Neural cell (in vitro differentiated cells): ENCODE measurements at regions not wholly inside any gene's neighbourhood (a gene's known extent, or its start where the extent isn't known, plus 50 kb on each side); places are given as distances from the start of the nearest gene placed in this dataset.

Experiments used
- EZH2 ChIP-seq: fragments of 200-600, 300-800 bp; shearing (Covaris generic), sonication (generic); IDR thresholded peaks from 2 replicates; pipeline ENCODE4 v1.6.1; 2014; ENCODE audit warnings: antibody characterized with exemption, low read length, borderline replicate concordance, mild to moderate bottlenecking; ENCODE audit not compliant: insufficient read depth, poor library complexity, severe bottlenecking
- POLR2AphosphoS5 ChIP-seq: IDR thresholded peaks from 2 replicates; pipeline ENCODE4 v1.6.1; 2012
- RAD21 ChIP-seq: fragments of 450-650 bp; conservative IDR thresholded peaks from 2 replicates; pipeline ENCODE4 v1.6.1; 2014; ENCODE audit warnings: antibody characterized with exemption, mild to moderate bottlenecking, moderate library complexity
- SMC3 ChIP-seq: fragments of 450-650 bp; conservative IDR thresholded peaks from 2 replicates; pipeline ENCODE4 v1.6.1; 2014; ENCODE audit warnings: antibody characterized with exemption, mild to moderate bottlenecking, moderate library complexity; ENCODE audit not compliant: poor library complexity
- TAF1 ChIP-seq: IDR thresholded peaks from 2 replicates; pipeline ENCODE4 v1.6.1; 2012; ENCODE audit warnings: low read depth
- TF ChIP-seq, protein P1 (sequence below): fragments of 450-650 bp; IDR thresholded peaks from 2 replicates; pipeline ENCODE4 v1.5.1; 2014; ENCODE audit warnings: antibody characterized with exemption, mild to moderate bottlenecking, moderate library complexity; ENCODE audit not compliant: poor library complexity, severe bottlenecking
- TF ChIP-seq, protein P2 (sequence below): IDR thresholded peaks from 2 replicates; pipeline ENCODE4 v1.6.1; 2012; ENCODE audit warnings: borderline replicate concordance

DNA sequence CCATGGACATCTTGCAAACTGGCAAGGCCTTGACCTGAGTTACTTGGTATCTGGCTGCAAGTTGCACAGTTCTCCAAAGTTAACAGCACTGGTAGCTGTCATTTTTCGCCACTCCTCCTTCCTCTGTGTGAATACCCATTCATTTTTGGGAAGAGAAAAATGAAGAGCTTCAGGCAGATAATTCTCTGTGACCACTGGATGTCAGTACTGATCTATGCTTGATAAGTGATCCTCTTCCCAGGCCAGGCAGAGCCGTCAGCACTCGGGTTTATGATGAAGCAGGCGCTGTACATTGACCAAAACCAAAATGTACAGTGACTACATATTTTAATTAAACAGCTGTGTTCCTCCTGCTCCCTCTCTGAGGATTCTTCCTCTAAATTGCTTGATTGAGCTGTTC, 55.9 kb upstream of the PDZD8 start:
- TF ChIP-seq POLR2AphosphoS5 (no peak), SMC3 (peak; percentile 14), EZH2 (no peak), TAF1 (no peak), RAD21 (peak; percentile 25)
- TF ChIP-seq, protein P1, sequence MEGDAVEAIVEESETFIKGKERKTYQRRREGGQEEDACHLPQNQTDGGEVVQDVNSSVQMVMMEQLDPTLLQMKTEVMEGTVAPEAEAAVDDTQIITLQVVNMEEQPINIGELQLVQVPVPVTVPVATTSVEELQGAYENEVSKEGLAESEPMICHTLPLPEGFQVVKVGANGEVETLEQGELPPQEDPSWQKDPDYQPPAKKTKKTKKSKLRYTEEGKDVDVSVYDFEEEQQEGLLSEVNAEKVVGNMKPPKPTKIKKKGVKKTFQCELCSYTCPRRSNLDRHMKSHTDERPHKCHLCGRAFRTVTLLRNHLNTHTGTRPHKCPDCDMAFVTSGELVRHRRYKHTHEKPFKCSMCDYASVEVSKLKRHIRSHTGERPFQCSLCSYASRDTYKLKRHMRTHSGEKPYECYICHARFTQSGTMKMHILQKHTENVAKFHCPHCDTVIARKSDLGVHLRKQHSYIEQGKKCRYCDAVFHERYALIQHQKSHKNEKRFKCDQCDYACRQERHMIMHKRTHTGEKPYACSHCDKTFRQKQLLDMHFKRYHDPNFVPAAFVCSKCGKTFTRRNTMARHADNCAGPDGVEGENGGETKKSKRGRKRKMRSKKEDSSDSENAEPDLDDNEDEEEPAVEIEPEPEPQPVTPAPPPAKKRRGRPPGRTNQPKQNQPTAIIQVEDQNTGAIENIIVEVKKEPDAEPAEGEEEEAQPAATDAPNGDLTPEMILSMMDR = peak; percentile 22
- TF ChIP-seq, protein P2, sequence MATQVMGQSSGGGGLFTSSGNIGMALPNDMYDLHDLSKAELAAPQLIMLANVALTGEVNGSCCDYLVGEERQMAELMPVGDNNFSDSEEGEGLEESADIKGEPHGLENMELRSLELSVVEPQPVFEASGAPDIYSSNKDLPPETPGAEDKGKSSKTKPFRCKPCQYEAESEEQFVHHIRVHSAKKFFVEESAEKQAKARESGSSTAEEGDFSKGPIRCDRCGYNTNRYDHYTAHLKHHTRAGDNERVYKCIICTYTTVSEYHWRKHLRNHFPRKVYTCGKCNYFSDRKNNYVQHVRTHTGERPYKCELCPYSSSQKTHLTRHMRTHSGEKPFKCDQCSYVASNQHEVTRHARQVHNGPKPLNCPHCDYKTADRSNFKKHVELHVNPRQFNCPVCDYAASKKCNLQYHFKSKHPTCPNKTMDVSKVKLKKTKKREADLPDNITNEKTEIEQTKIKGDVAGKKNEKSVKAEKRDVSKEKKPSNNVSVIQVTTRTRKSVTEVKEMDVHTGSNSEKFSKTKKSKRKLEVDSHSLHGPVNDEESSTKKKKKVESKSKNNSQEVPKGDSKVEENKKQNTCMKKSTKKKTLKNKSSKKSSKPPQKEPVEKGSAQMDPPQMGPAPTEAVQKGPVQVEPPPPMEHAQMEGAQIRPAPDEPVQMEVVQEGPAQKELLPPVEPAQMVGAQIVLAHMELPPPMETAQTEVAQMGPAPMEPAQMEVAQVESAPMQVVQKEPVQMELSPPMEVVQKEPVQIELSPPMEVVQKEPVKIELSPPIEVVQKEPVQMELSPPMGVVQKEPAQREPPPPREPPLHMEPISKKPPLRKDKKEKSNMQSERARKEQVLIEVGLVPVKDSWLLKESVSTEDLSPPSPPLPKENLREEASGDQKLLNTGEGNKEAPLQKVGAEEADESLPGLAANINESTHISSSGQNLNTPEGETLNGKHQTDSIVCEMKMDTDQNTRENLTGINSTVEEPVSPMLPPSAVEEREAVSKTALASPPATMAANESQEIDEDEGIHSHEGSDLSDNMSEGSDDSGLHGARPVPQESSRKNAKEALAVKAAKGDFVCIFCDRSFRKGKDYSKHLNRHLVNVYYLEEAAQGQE = no peak
